ENCODE measurements at regions not wholly inside any gene's neighbourhood (a gene's known extent, or its start where the extent isn't known, plus 50 kb on each side); places are given as distances from the start of the nearest gene placed in this dataset.
"Not testable (repeated sequence)": the region's sequence is repeated elsewhere in the genome, so short reads cannot be mapped to it uniquely, and the experiment has no call there.

- no peak for DNase-seq (ENCODE audit: low spot score)
- intact Hi-C loops (cut with DNase I) = no loop called here
Measured at GRCh38 chr2:55811048-55811447, 112.5 kb downstream of the EFEMP1 start.

GRCh38 chr2:55810622-55811020, 113.0 kb downstream of the EFEMP1 start:
- no peak for DNase-seq (ENCODE audit: low spot score)
- intact Hi-C loops (cut with DNase I) = no loop called here

GRCh38 chr2:55809875-55810621, 113.5 kb downstream of the EFEMP1 start:
- intact Hi-C loops (cut with DNase I) = no loop called here
- no peak for DNase-seq (ENCODE audit: low spot score)

- intact Hi-C loops (cut with DNase I) = no loop called here
- no peak for DNase-seq (ENCODE audit: low spot score)
Measured at GRCh38 chr2:55807900-55808299, 114.3 kb upstream of the PNPT1 start.

- no peak for DNase-seq (ENCODE audit: low spot score)
- intact Hi-C loops (cut with DNase I) = no loop called here
Measured at GRCh38 chr2:55805686-55806085, 112.0 kb upstream of the PNPT1 start.

- intact Hi-C loops (cut with DNase I) = no loop called here
- no peak for DNase-seq (ENCODE audit: low spot score)
Measured at GRCh38 chr2:55804535-55804934, 110.9 kb upstream of the PNPT1 start.

- no peak for DNase-seq (ENCODE audit: low spot score)
Measured at GRCh38 chr2:55802067-55802466, 108.4 kb upstream of the PNPT1 start.

GRCh38 chr2:55801436-55801835, 107.8 kb upstream of the PNPT1 start:
- DNase-seq (ENCODE audit: low spot score) = no peak
- intact Hi-C loops (cut with DNase I) = no loop called here

More at GRCh38 chr2:55802067-55802466, 108.4 kb upstream of the PNPT1 start:
- intact Hi-C loops (cut with DNase I) = no loop called here

- intact Hi-C loops (cut with DNase I); DNase-seq (ENCODE audit: low spot score): not testable (repeated sequence)
Measured at GRCh38 chr2:55799624-55800023, 106.0 kb upstream of the PNPT1 start.

GRCh38 chr2:55796121-55796520, 102.5 kb upstream of the PNPT1 start:
- DNase-seq (ENCODE audit: low spot score) = no peak
- intact Hi-C loops (cut with DNase I) = no loop called here

- intact Hi-C loops (cut with DNase I); DNase-seq (ENCODE audit: low spot score): not testable (repeated sequence)
Measured at GRCh38 chr2:55793602-55794001, 100.0 kb upstream of the PNPT1 start.

- intact Hi-C loops (cut with DNase I) = no loop called here
- DNase-seq (ENCODE audit: low spot score) = no peak
Measured at GRCh38 chr2:55786280-55786679, 92.6 kb upstream of the PNPT1 start.

GRCh38 chr2:55783751-55784150, 90.1 kb upstream of the PNPT1 start:
- DNase-seq (ENCODE audit: low spot score); intact Hi-C loops (cut with DNase I): not testable (repeated sequence)

GRCh38 chr2:55782528-55783173, 89.0 kb upstream of the PNPT1 start:
- intact Hi-C loops (cut with DNase I) = no loop called here
- DNase-seq (ENCODE audit: low spot score) = no peak

GRCh38 chr2:55781542-55781941, 87.9 kb upstream of the PNPT1 start:
- no peak for DNase-seq (ENCODE audit: low spot score)
- intact Hi-C loops (cut with DNase I) = no loop called here

- no peak for DNase-seq (ENCODE audit: low spot score)
- intact Hi-C loops (cut with DNase I) = no loop called here
Measured at GRCh38 chr2:55780697-55781096, 87.1 kb upstream of the PNPT1 start.

- intact Hi-C loops (cut with DNase I) = no loop called here
- DNase-seq (ENCODE audit: low spot score) = no peak
Measured at GRCh38 chr2:55779459-55780421, 86.1 kb upstream of the PNPT1 start.

GRCh38 chr2:55776966-55777365, 83.3 kb upstream of the PNPT1 start:
- no peak for DNase-seq (ENCODE audit: low spot score)
- intact Hi-C loops (cut with DNase I) = no loop called here

GRCh38 chr2:55776479-55776878, 82.8 kb upstream of the PNPT1 start:
- intact Hi-C loops (cut with DNase I) = no loop called here
- DNase-seq (ENCODE audit: low spot score) = no peak

- intact Hi-C loops (cut with DNase I) = no loop called here
- no peak for DNase-seq (ENCODE audit: low spot score)
Measured at GRCh38 chr2:55775828-55776227, 82.2 kb upstream of the PNPT1 start.
